Natural killer cell (primary cell): ENCODE measurements at regions not wholly inside any gene's neighbourhood (a gene's known extent, or its start where the extent isn't known, plus 50 kb on each side); places are given as distances from the start of the nearest gene placed in this dataset.

Experiments
- ATAC-seq, 3 donors: fragments of 150-1000 bp in 2 of 3; fragments of 200-7000 bp in 1 of 3; cut with Tn5 transposase; 1 replicate in 1 of 3; 2 replicates in 2 of 3; pipeline ENCODE4 v1.10.0; 2021; ENCODE audit warnings: mild to moderate bottlenecking in 2 of 3, moderate library complexity in 2 of 3
- DNase-seq, 2 donors: peaks; one replicate each; pipeline versions ENCODE4 v3.0.0 to v3.0.0-alpha.2; 2013 to 2021; ENCODE audit warnings: mixed read lengths in 1 of 2
- H3K27ac ChIP-seq: one replicate; pipeline ENCODE4 v1.5.1; 2013; ENCODE audit warnings: mild to moderate bottlenecking, low read length
- H3K27me3 ChIP-seq: one replicate; pipeline ENCODE4 v1.6.1; 2013; ENCODE audit warnings: low read length; ENCODE audit not compliant: control insufficient read depth, insufficient read depth
- H3K36me3 ChIP-seq: one replicate; pipeline ENCODE4 v1.6.1; 2013; ENCODE audit warnings: low read length; ENCODE audit not compliant: control insufficient read depth, insufficient read depth
- H3K4me1 ChIP-seq: one replicate; pipeline ENCODE4 v1.6.1; 2013; ENCODE audit warnings: low read length; ENCODE audit not compliant: control insufficient read depth, insufficient read depth
- H3K4me3 ChIP-seq: one replicate; pipeline ENCODE4 v1.5.1; 2013; ENCODE audit warnings: low read length
- H3K9me3 ChIP-seq: one replicate; pipeline ENCODE4 v1.6.1; 2013; ENCODE audit warnings: low read length; ENCODE audit not compliant: control insufficient read depth, insufficient read depth
- H3K27ac Mint-ChIP-seq, 2 donors: one replicate each; pipeline ENCODE4 v1.8.0; 2022; ENCODE audit warnings: mild to moderate bottlenecking in 2 of 2, mixed read lengths in 2 of 2, moderate library complexity in 1 of 2
- H3K27me3 Mint-ChIP-seq, 2 donors: one replicate each; pipeline ENCODE4 v1.8.0; 2022; ENCODE audit warnings: low read depth in 2 of 2, mixed read lengths in 2 of 2
- H3K36me3 Mint-ChIP-seq: one replicate; pipeline ENCODE4 v1.8.0; 2022; ENCODE audit warnings: mixed read lengths
- H3K4me1 Mint-ChIP-seq, 2 donors: one replicate each; pipeline ENCODE4 v1.8.0; 2022; ENCODE audit warnings: mixed read lengths in 2 of 2
- H3K4me3 Mint-ChIP-seq: one replicate; pipeline ENCODE4 v1.8.0; 2022; ENCODE audit warnings: mild to moderate bottlenecking, moderate library complexity, mixed read lengths
- H3K9me3 Mint-ChIP-seq, 2 donors: one replicate each; pipeline ENCODE4 v1.8.0; 2022; ENCODE audit warnings: mixed read lengths in 2 of 2
- WGBS: methylation state at CpG from one replicate; pipeline ENCODE4 v1.1.7; 2013; ENCODE audit warnings: missing lambda C conversion rate; ENCODE audit not compliant: insufficient coverage; 5-methylcytosine and 5-hydroxymethylcytosine counted together
- intact Hi-C: fragments of 100-400 bp; cut with micrococcal nuclease; formaldehyde crosslinking; loops from one replicate; pipeline ENCODE4 v1.14.2; 2022
- TF ChIP-seq, protein P1 (sequence below): fragments of 200-600 bp; IDR thresholded peaks from one replicate; pipeline ENCODE4 v1.8.0; 2022; ENCODE audit warnings: antibody characterized with exemption

GRCh38 chr4:38424151-38424871 is 239.7 kb upstream of the KLF3 start:
- intact Hi-C loops: no loop called here
- Histone ChIP-seq H3K36me3 (no peaks in the 10 kb centered on the region), H3K27ac (no peak overlapping the region), H3K4me3 (no peak overlapping the region), H3K27me3 (no peaks in the 10 kb centered on the region), H3K4me1 (peaks cover 6% of the 10 kb centered on the region), H3K9me3 (no peaks in the 10 kb centered on the region)
- Mint-ChIP-seq H3K36me3 (no peaks in the 10 kb centered on the region), H3K27ac (no peak overlapping the region), H3K4me1 (peaks cover 18 to 20% of the 10 kb centered on the region in 2 donors), H3K9me3 (peaks cover 2 to 5% of the 10 kb centered on the region in 2 donors), H3K27me3 (peaks cover 3 to 19% of the 10 kb centered on the region in 2 donors), H3K4me3 (no peak overlapping the region)
- ATAC-seq (no peak), DNase-seq (no peak)
- 93% methylated on average over 9 of the region's 9 CpGs for WGBS
- TF ChIP-seq, protein P1, sequence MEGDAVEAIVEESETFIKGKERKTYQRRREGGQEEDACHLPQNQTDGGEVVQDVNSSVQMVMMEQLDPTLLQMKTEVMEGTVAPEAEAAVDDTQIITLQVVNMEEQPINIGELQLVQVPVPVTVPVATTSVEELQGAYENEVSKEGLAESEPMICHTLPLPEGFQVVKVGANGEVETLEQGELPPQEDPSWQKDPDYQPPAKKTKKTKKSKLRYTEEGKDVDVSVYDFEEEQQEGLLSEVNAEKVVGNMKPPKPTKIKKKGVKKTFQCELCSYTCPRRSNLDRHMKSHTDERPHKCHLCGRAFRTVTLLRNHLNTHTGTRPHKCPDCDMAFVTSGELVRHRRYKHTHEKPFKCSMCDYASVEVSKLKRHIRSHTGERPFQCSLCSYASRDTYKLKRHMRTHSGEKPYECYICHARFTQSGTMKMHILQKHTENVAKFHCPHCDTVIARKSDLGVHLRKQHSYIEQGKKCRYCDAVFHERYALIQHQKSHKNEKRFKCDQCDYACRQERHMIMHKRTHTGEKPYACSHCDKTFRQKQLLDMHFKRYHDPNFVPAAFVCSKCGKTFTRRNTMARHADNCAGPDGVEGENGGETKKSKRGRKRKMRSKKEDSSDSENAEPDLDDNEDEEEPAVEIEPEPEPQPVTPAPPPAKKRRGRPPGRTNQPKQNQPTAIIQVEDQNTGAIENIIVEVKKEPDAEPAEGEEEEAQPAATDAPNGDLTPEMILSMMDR: no peak

GRCh38 chr4:38426532-38426931 is 237.5 kb upstream of the KLF3 start:
- intact Hi-C loops: no loop called here
- Histone ChIP-seq H3K4me1 (peaks cover 6% of the 10 kb centered on the region), H3K36me3 (no peaks in the 10 kb centered on the region), H3K4me3 (no peak overlapping the region), H3K9me3 (no peaks in the 10 kb centered on the region), H3K27me3 (no peaks in the 10 kb centered on the region), H3K27ac (no peak overlapping the region)
- TF ChIP-seq, protein P1: no peak
- ATAC-seq (no peak), DNase-seq (no peak)
- Mint-ChIP-seq H3K36me3 (no peaks in the 10 kb centered on the region), H3K4me1 (peaks cover 18 to 20% of the 10 kb centered on the region in 2 donors), H3K9me3 (no peaks in the 10 kb centered on the region), H3K27me3 (peaks cover 3 to 19% of the 10 kb centered on the region in 2 donors), H3K27ac (no peak overlapping the region), H3K4me3 (no peak overlapping the region)

DNA sequence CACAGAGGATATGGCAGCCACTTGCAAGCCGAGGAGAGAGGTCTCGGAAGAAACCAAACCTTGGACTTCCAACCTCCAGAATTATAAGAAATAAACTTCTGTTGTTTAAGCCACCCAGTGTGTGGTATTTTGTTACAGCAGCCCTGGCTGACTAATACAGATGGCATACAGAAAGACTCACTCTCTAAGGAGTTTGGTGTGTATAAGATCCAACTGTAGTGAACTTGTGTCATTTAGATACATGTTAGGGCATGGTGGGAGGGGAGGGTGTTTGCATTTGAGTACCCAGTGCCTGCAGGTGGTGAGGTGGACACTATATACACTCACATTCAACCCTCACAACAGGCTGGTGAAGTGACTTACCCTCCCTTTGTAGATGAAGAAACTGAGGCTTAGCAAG is 233.2 kb upstream of the KLF3 start:
- WGBS: 100% methylated on average over 1 of the region's 2 CpGs
- ATAC-seq (no peak), DNase-seq (no peak)
- intact Hi-C loops: no loop called here
- no peaks in the 10 kb centered on the region for H3K4me1 Mint-ChIP-seq
- no peaks in the 10 kb centered on the region for H3K9me3 ChIP-seq
- H3K27ac ChIP-seq: no peak overlapping the region
- H3K4me3 ChIP-seq: no peak overlapping the region
- H3K27ac Mint-ChIP-seq: no peak overlapping the region
- no peaks in the 10 kb centered on the region for H3K4me1 ChIP-seq
- TF ChIP-seq, protein P1: no peak
- H3K27me3 Mint-ChIP-seq: peaks cover 10 to 26% of the 10 kb centered on the region in 2 donors
- peaks cover 7% of the 10 kb centered on the region for H3K36me3 Mint-ChIP-seq
- H3K9me3 Mint-ChIP-seq: peaks cover 0 to 5% of the 10 kb centered on the region in 2 donors
- no peaks in the 10 kb centered on the region for H3K36me3 ChIP-seq
- no peak overlapping the region for H3K4me3 Mint-ChIP-seq
- no peaks in the 10 kb centered on the region for H3K27me3 ChIP-seq
